Thymus (tissue), 11 donors: ENCODE measurements at regions not wholly inside any gene's neighbourhood (a gene's known extent, or its start where the extent isn't known, plus 50 kb on each side); places are given as distances from the start of the nearest gene placed in this dataset.
"Not testable (repeated sequence)": the region's sequence is repeated elsewhere in the genome, so short reads cannot be mapped to it uniquely, and the experiment has no call there.

ENCODE experiments used
- DNase-seq, 9 donors: peaks; one replicate each; pipeline ENCODE4 v3.0.0-alpha.2; 2013; ENCODE audit warnings: low spot score in 9 of 9, low read depth in 6 of 9, missing footprints in 1 of 9
- H3K27ac ChIP-seq, 2 donors: one replicate each; pipeline ENCODE4 v1.5.1; 2013; ENCODE audit warnings: control low read depth in 1 of 2, low read depth in 1 of 2, low read length in 1 of 2, mild to moderate bottlenecking in 1 of 2, moderate library complexity in 1 of 2
- H3K27me3 ChIP-seq, 2 donors: one replicate each; pipeline ENCODE4 v1.5.1; 2013; ENCODE audit warnings: low read length in 1 of 2; ENCODE audit not compliant: control insufficient read depth in 2 of 2, insufficient read depth in 1 of 2
- H3K36me3 ChIP-seq, 2 donors: one replicate each; pipeline ENCODE4 v1.5.1; 2013; ENCODE audit warnings: low read length in 1 of 2, mild to moderate bottlenecking in 1 of 2, moderate library complexity in 1 of 2; ENCODE audit not compliant: control insufficient read depth in 2 of 2, insufficient read depth in 2 of 2
- H3K4me1 ChIP-seq, 2 donors: one replicate each; pipeline ENCODE4 v1.5.1; 2013; ENCODE audit warnings: low read length in 2 of 2; ENCODE audit not compliant: control insufficient read depth in 2 of 2, insufficient read depth in 2 of 2
- H3K4me3 ChIP-seq, 2 donors: one replicate each; pipeline ENCODE4 v1.5.1; 2013; ENCODE audit warnings: low read length in 2 of 2, control low read depth in 1 of 2, mild to moderate bottlenecking in 1 of 2
- H3K9me3 ChIP-seq, 2 donors: one replicate each; pipeline ENCODE4 v1.5.1; 2013; ENCODE audit warnings: low read length in 1 of 2, mild to moderate bottlenecking in 1 of 2; ENCODE audit not compliant: control insufficient read depth in 2 of 2, insufficient read depth in 1 of 2
- WGBS: extraction: QIAGEN DNeasy Blood & Tissue Kit; methylation state at CpG from one replicate; pipeline ENCODE4 v1.1.7; 2013; 5-methylcytosine and 5-hydroxymethylcytosine counted together
- donor health status: healthy.

- not testable (repeated sequence) for DNase-seq, H3K27me3 ChIP-seq, H3K4me3 ChIP-seq, H3K4me1 ChIP-seq, H3K9me3 ChIP-seq, H3K27ac ChIP-seq, H3K36me3 ChIP-seq
- WGBS, result 92% methylated on average over 12 of the region's 13 CpGs
Measured at GRCh38 chr3:153797056-153797455, 324.1 kb upstream of the ARHGEF26 start.

DNA sequence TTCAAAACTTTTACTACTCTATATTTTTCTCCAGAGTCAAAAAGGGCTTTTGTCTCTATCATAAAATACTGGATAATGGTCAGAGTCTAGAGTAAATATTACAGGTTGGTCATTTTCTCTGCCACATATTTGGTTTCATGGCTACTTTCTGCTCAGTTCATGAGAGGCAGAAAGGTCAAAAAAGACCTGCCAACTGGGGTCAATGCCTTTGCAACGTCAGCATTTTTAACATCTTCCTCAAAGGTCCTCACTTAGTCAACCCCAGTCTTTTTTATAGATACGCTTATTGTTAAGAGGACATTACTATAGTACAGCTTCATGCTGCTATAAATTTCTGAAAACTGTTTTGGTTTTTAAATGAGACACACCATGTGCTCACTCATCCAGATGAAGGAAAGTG lies 312.1 kb upstream of the ARHGEF26 start:
- DNase-seq, result no peak
- H3K27ac ChIP-seq, result no peak overlapping the region
- 49% methylated on average over 2 of the region's 2 CpGs for WGBS
- no peaks in the 10 kb centered on the region for H3K36me3 ChIP-seq
- no peaks in the 10 kb centered on the region for H3K27me3 ChIP-seq
- H3K9me3 ChIP-seq, result no peaks in the 10 kb centered on the region
- no peak overlapping the region for H3K4me3 ChIP-seq
- H3K4me1 ChIP-seq, result no peaks in the 10 kb centered on the region

DNA sequence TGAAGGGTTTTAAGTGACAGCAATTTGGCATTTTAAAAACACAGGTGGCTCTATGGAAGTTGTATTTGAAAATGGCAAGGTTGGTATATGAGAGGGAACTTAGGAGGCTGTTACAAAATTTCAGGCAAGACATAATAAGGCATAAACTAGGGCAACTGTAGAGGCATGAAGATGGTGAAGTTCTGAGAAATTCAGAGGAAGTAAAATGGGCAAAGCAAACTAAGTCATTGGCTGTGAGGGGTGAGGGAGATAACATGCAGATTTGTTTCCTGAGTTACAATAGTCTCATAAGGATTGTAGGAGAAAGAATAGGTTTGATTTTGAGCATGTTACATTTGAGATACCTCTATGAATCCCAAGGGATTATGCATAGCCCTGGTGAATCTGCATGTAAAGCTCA lies 302.9 kb upstream of the ARHGEF26 start:
- H3K9me3 ChIP-seq, result no peaks in the 10 kb centered on the region
- H3K27ac ChIP-seq, result no peak overlapping the region
- no peaks in the 10 kb centered on the region for H3K4me1 ChIP-seq
- H3K36me3 ChIP-seq, result no peaks in the 10 kb centered on the region
- DNase-seq, result no peak
- H3K4me3 ChIP-seq, result no peak overlapping the region
- no peaks in the 10 kb centered on the region for H3K27me3 ChIP-seq

GRCh38 chr3:153820035-153820434 lies 301.2 kb upstream of the ARHGEF26 start:
- Histone ChIP-seq H3K27me3 (no peaks in the 10 kb centered on the region), H3K9me3 (no peaks in the 10 kb centered on the region), H3K36me3 (no peaks in the 10 kb centered on the region), H3K4me3 (no peak overlapping the region), H3K4me1 (no peaks in the 10 kb centered on the region), H3K27ac (no peak overlapping the region)
- no peak for DNase-seq

DNA sequence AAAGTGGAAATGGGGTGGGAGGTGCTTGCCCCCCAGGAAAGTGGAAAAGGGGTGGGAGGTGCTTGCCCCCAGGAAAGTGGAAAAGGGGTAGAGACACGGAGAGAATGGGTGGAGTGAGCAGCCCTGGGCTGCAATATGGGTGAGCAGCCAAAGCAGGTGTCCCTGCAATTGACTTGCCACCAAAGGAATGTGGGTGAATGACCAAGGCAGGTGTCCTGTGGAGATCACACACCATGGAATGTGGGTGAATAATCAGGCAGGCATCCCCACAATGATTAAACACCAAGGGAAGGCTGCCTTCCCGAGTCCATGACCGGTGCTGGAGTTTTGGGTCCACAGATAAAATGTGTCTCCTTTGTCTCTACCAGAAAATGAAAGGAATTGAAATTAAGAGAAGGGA lies 292.8 kb upstream of the ARHGEF26 start:
- 94% methylated on average over 3 of the region's 3 CpGs for WGBS
- DNase-seq, H3K27ac ChIP-seq, H3K4me1 ChIP-seq, H3K27me3 ChIP-seq, H3K9me3 ChIP-seq, H3K36me3 ChIP-seq, H3K4me3 ChIP-seq: not testable (repeated sequence)

- Histone ChIP-seq H3K4me3 (no peak overlapping the region), H3K36me3 (no peaks in the 10 kb centered on the region), H3K27ac (no peak overlapping the region), H3K27me3 (no peaks in the 10 kb centered on the region), H3K9me3 (no peaks in the 10 kb centered on the region), H3K4me1 (no peaks in the 10 kb centered on the region)
- 83% methylated on average over 2 of the region's 2 CpGs for WGBS
- no peak for DNase-seq
Measured at GRCh38 chr3:153829606-153830170, 291.5 kb upstream of the ARHGEF26 start.

DNA sequence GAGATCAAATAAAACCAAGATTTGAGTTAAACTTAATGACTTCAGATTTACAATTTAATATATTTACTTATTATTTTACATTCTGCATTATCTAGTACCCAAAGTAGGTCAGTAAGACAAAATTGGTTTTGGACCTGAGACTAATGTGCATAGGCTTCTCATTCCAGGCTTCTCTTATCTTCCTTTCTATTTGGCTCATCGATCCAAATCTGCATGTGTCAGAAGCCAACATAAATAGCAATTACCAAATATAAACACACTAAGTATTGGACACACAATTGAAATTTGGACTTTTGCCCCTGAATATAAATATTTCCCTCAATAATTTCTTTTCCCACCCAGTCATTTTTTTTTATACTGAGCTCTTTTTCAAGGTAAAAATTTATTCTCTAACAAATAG lies 290.6 kb upstream of the ARHGEF26 start:
- DNase-seq, result no peak
- H3K27me3 ChIP-seq, result no peaks in the 10 kb centered on the region
- no peak overlapping the region for H3K4me3 ChIP-seq
- no peaks in the 10 kb centered on the region for H3K36me3 ChIP-seq
- H3K27ac ChIP-seq, result no peak overlapping the region
- no peaks in the 10 kb centered on the region for H3K9me3 ChIP-seq
- 97% methylated on average over 1 of the region's 1 CpG for WGBS
- H3K4me1 ChIP-seq, result no peaks in the 10 kb centered on the region

DNA sequence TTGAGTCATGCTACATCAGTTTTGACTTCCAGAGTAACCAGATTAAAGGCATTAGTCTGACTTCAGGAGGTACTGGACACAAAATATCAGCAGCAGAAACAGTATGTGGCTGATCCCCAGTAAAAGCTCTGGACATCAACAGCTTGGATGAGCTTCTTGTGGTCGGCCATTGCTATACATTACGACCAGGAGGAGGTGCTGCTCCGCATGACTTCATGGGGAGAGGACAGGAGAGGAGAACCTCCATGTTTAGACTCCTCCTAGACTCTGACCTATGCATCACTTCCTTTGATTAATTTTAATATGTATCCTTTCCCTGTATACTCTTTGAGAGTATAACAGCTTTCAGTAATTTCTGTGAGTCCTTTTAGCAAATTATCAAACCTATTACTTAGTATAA lies 285.6 kb upstream of the ARHGEF26 start:
- 90% methylated on average over 3 of the region's 3 CpGs for WGBS
- no peaks in the 10 kb centered on the region for H3K27me3 ChIP-seq
- H3K27ac ChIP-seq, result no peak overlapping the region
- no peaks in the 10 kb centered on the region for H3K4me1 ChIP-seq
- H3K9me3 ChIP-seq, result no peaks in the 10 kb centered on the region
- no peak overlapping the region for H3K4me3 ChIP-seq
- DNase-seq, result no peak
- no peaks in the 10 kb centered on the region for H3K36me3 ChIP-seq

DNA sequence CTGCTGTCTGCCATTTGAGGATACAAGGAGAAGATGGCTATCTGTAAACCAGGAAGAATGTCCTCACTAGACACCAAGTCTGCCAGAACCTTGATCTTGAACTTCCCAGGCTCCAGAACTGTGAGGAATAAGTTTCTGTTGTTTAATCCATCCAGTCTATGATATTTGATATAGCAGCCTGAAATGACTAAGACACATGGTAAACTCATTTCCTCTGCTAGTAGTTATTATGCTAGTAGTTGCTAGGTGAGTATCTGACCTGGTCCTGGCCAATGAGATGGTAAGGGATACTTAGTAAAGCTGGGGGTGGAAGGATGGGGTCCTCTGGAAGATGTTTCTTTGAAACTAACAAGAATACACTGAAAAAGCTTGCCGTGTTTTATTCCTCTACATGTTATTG lies 280.7 kb upstream of the ARHGEF26 start:
- Histone ChIP-seq H3K27me3 (no peaks in the 10 kb centered on the region), H3K4me3 (no peak overlapping the region), H3K9me3 (no peaks in the 10 kb centered on the region), H3K4me1 (no peaks in the 10 kb centered on the region), H3K27ac (no peak overlapping the region), H3K36me3 (no peaks in the 10 kb centered on the region)
- 97% methylated on average over 1 of the region's 1 CpG for WGBS
- no peak for DNase-seq

GRCh38 chr3:153843994-153844393 lies 277.2 kb upstream of the ARHGEF26 start:
- H3K4me1 ChIP-seq, result no peaks in the 10 kb centered on the region
- no peak overlapping the region for H3K4me3 ChIP-seq
- H3K27me3 ChIP-seq, result no peaks in the 10 kb centered on the region
- no peaks in the 10 kb centered on the region for H3K9me3 ChIP-seq
- no peaks in the 10 kb centered on the region for H3K36me3 ChIP-seq
- DNase-seq, result no peak
- no peak overlapping the region for H3K27ac ChIP-seq
